ENCODE measurements at regions not wholly inside any gene's neighbourhood (a gene's known extent, or its start where the extent isn't known, plus 50 kb on each side); places are given as distances from the start of the nearest gene placed in this dataset.

- Histone ChIP-seq H3K27me3 (replicated peaks; ENCODE audit: control insufficient read depth, insufficient read depth, low read length, poor library complexity, severe bottlenecking) (no peaks in the 10 kb centered on the region), H3K4me1 (ENCODE audit: control insufficient read depth, insufficient read depth, low read length, poor library complexity, severe bottlenecking) (no peaks in the 10 kb centered on the region), H3K27ac (ENCODE audit: insufficient read depth, low read length, poor library complexity, severe bottlenecking) (no peak overlapping the region), H3K9me3 (ENCODE audit: control insufficient read depth, low read length) (no peaks in the 10 kb centered on the region), H3K4me3 (ENCODE audit: insufficient read depth, low read depth, low read length, poor library complexity, severe bottlenecking) (no peak overlapping the region), H3K36me3 (ENCODE audit: control insufficient read depth, insufficient read depth, low read length) (no peaks in the 10 kb centered on the region)
- no peak for DNase-seq
Measured at GRCh38 chr4:14091966-14092365, 464.4 kb upstream of the BOD1L1 start.

GRCh38 chr4:14092741-14093140 is 465.2 kb upstream of the BOD1L1 start:
- Histone ChIP-seq H3K9me3 (ENCODE audit: control insufficient read depth, low read length) (no peaks in the 10 kb centered on the region), H3K4me3 (ENCODE audit: insufficient read depth, low read depth, low read length, poor library complexity, severe bottlenecking) (no peak overlapping the region), H3K27me3 (replicated peaks; ENCODE audit: control insufficient read depth, insufficient read depth, low read length, poor library complexity, severe bottlenecking) (no peaks in the 10 kb centered on the region), H3K4me1 (ENCODE audit: control insufficient read depth, insufficient read depth, low read length, poor library complexity, severe bottlenecking) (no peaks in the 10 kb centered on the region), H3K27ac (ENCODE audit: insufficient read depth, low read length, poor library complexity, severe bottlenecking) (no peak overlapping the region), H3K36me3 (ENCODE audit: control insufficient read depth, insufficient read depth, low read length) (no peaks in the 10 kb centered on the region)
- DNase-seq: no peak

- no peak overlapping the region for H3K27ac ChIP-seq (ENCODE audit: insufficient read depth, low read length, poor library complexity, severe bottlenecking)
- no peak for DNase-seq
- H3K36me3 ChIP-seq (ENCODE audit: control insufficient read depth, insufficient read depth, low read length): no peaks in the 10 kb centered on the region
- no peak overlapping the region for H3K4me3 ChIP-seq (ENCODE audit: insufficient read depth, low read depth, low read length, poor library complexity, severe bottlenecking)
- no peaks in the 10 kb centered on the region for H3K27me3 ChIP-seq (replicated peaks; ENCODE audit: control insufficient read depth, insufficient read depth, low read length, poor library complexity, severe bottlenecking)
- H3K9me3 ChIP-seq (ENCODE audit: control insufficient read depth, low read length): no peaks in the 10 kb centered on the region
- no peaks in the 10 kb centered on the region for H3K4me1 ChIP-seq (ENCODE audit: control insufficient read depth, insufficient read depth, low read length, poor library complexity, severe bottlenecking)
Measured at GRCh38 chr4:14095831-14096230, 468.3 kb upstream of the BOD1L1 start.

GRCh38 chr4:14096396-14096965 is 469.0 kb upstream of the BOD1L1 start:
- H3K36me3 ChIP-seq (ENCODE audit: control insufficient read depth, insufficient read depth, low read length): no peaks in the 10 kb centered on the region
- H3K4me1 ChIP-seq (ENCODE audit: control insufficient read depth, insufficient read depth, low read length, poor library complexity, severe bottlenecking): no peaks in the 10 kb centered on the region
- H3K4me3 ChIP-seq (ENCODE audit: insufficient read depth, low read depth, low read length, poor library complexity, severe bottlenecking): no peak overlapping the region
- H3K9me3 ChIP-seq (ENCODE audit: control insufficient read depth, low read length): no peaks in the 10 kb centered on the region
- no peaks in the 10 kb centered on the region for H3K27me3 ChIP-seq (replicated peaks; ENCODE audit: control insufficient read depth, insufficient read depth, low read length, poor library complexity, severe bottlenecking)
- H3K27ac ChIP-seq (ENCODE audit: insufficient read depth, low read length, poor library complexity, severe bottlenecking): no peak overlapping the region
- DNase-seq: no peak

GRCh38 chr4:14100349-14100748 is 472.8 kb upstream of the BOD1L1 start:
- Histone ChIP-seq H3K36me3 (ENCODE audit: control insufficient read depth, insufficient read depth, low read length) (no peaks in the 10 kb centered on the region), H3K9me3 (ENCODE audit: control insufficient read depth, low read length) (no peaks in the 10 kb centered on the region), H3K4me1 (ENCODE audit: control insufficient read depth, insufficient read depth, low read length, poor library complexity, severe bottlenecking) (no peaks in the 10 kb centered on the region), H3K27me3 (replicated peaks; ENCODE audit: control insufficient read depth, insufficient read depth, low read length, poor library complexity, severe bottlenecking) (no peaks in the 10 kb centered on the region), H3K27ac (ENCODE audit: insufficient read depth, low read length, poor library complexity, severe bottlenecking) (no peak overlapping the region), H3K4me3 (ENCODE audit: insufficient read depth, low read depth, low read length, poor library complexity, severe bottlenecking) (no peak overlapping the region)
- no peak for DNase-seq

GRCh38 chr4:14110407-14110806 is 482.9 kb upstream of the BOD1L1 start:
- Histone ChIP-seq H3K36me3 (ENCODE audit: control insufficient read depth, insufficient read depth, low read length) (no peaks in the 10 kb centered on the region), H3K9me3 (ENCODE audit: control insufficient read depth, low read length) (no peaks in the 10 kb centered on the region), H3K4me3 (ENCODE audit: insufficient read depth, low read depth, low read length, poor library complexity, severe bottlenecking) (no peak overlapping the region), H3K27me3 (replicated peaks; ENCODE audit: control insufficient read depth, insufficient read depth, low read length, poor library complexity, severe bottlenecking) (no peaks in the 10 kb centered on the region), H3K27ac (ENCODE audit: insufficient read depth, low read length, poor library complexity, severe bottlenecking) (no peak overlapping the region), H3K4me1 (ENCODE audit: control insufficient read depth, insufficient read depth, low read length, poor library complexity, severe bottlenecking) (no peaks in the 10 kb centered on the region)
- no peak for DNase-seq

GRCh38 chr4:14111730-14112181 is 484.2 kb upstream of the BOD1L1 start:
- H3K4me1 ChIP-seq (ENCODE audit: control insufficient read depth, insufficient read depth, low read length, poor library complexity, severe bottlenecking): no peaks in the 10 kb centered on the region
- DNase-seq: no peak
- H3K9me3 ChIP-seq (ENCODE audit: control insufficient read depth, low read length): no peaks in the 10 kb centered on the region
- no peaks in the 10 kb centered on the region for H3K27me3 ChIP-seq (replicated peaks; ENCODE audit: control insufficient read depth, insufficient read depth, low read length, poor library complexity, severe bottlenecking)
- H3K36me3 ChIP-seq (ENCODE audit: control insufficient read depth, insufficient read depth, low read length): no peaks in the 10 kb centered on the region
- no peak overlapping the region for H3K4me3 ChIP-seq (ENCODE audit: insufficient read depth, low read depth, low read length, poor library complexity, severe bottlenecking)
- H3K27ac ChIP-seq (ENCODE audit: insufficient read depth, low read length, poor library complexity, severe bottlenecking): no peak overlapping the region

- Histone ChIP-seq H3K4me3 (ENCODE audit: insufficient read depth, low read depth, low read length, poor library complexity, severe bottlenecking) (no peak overlapping the region), H3K27me3 (replicated peaks; ENCODE audit: control insufficient read depth, insufficient read depth, low read length, poor library complexity, severe bottlenecking) (no peaks in the 10 kb centered on the region), H3K9me3 (ENCODE audit: control insufficient read depth, low read length) (no peaks in the 10 kb centered on the region), H3K36me3 (ENCODE audit: control insufficient read depth, insufficient read depth, low read length) (no peaks in the 10 kb centered on the region), H3K27ac (ENCODE audit: insufficient read depth, low read length, poor library complexity, severe bottlenecking) (no peak overlapping the region), H3K4me1 (ENCODE audit: control insufficient read depth, insufficient read depth, low read length, poor library complexity, severe bottlenecking) (no peaks in the 10 kb centered on the region)
- DNase-seq: no peak
Measured at GRCh38 chr4:14115106-14115505, 487.6 kb upstream of the BOD1L1 start.

- Histone ChIP-seq H3K4me1 (ENCODE audit: control insufficient read depth, insufficient read depth, low read length, poor library complexity, severe bottlenecking) (no peaks in the 10 kb centered on the region), H3K4me3 (ENCODE audit: insufficient read depth, low read depth, low read length, poor library complexity, severe bottlenecking) (no peak overlapping the region), H3K9me3 (ENCODE audit: control insufficient read depth, low read length) (no peaks in the 10 kb centered on the region), H3K27ac (ENCODE audit: insufficient read depth, low read length, poor library complexity, severe bottlenecking) (no peak overlapping the region), H3K36me3 (ENCODE audit: control insufficient read depth, insufficient read depth, low read length) (no peaks in the 10 kb centered on the region), H3K27me3 (replicated peaks; ENCODE audit: control insufficient read depth, insufficient read depth, low read length, poor library complexity, severe bottlenecking) (no peaks in the 10 kb centered on the region)
- no peak for DNase-seq
Measured at GRCh38 chr4:14117575-14118238, 490.2 kb upstream of the BOD1L1 start.

GRCh38 chr4:14124816-14125215 is 497.3 kb upstream of the BOD1L1 start:
- DNase-seq: no peak
- H3K4me3 ChIP-seq (ENCODE audit: insufficient read depth, low read depth, low read length, poor library complexity, severe bottlenecking): no peak overlapping the region
- H3K36me3 ChIP-seq (ENCODE audit: control insufficient read depth, insufficient read depth, low read length): no peaks in the 10 kb centered on the region
- H3K4me1 ChIP-seq (ENCODE audit: control insufficient read depth, insufficient read depth, low read length, poor library complexity, severe bottlenecking): no peaks in the 10 kb centered on the region
- no peak overlapping the region for H3K27ac ChIP-seq (ENCODE audit: insufficient read depth, low read length, poor library complexity, severe bottlenecking)
- no peaks in the 10 kb centered on the region for H3K9me3 ChIP-seq (ENCODE audit: control insufficient read depth, low read length)
- no peaks in the 10 kb centered on the region for H3K27me3 ChIP-seq (replicated peaks; ENCODE audit: control insufficient read depth, insufficient read depth, low read length, poor library complexity, severe bottlenecking)
